K562 (cell line): ENCODE measurements at regions not wholly inside any gene's neighbourhood (a gene's known extent, or its start where the extent isn't known, plus 50 kb on each side); places are given as distances from the start of the nearest gene placed in this dataset.

Source experiments
- ZBTB40 ChIP-seq, 2 experiments: fragments of 450-650 bp in 1 of 2; sonication (generic) in 1 of 2; formaldehyde crosslinking in 1 of 2; IDR thresholded peaks; 2 replicates each; pipeline versions ENCODE4 v1.7.1 to v1.9.0; 2016 to 2022; ENCODE audit warnings: inconsistent platforms in 1 of 2, mild to moderate bottlenecking in 1 of 2, missing genetic modification reagents in 1 of 2
- ZNF75A ChIP-seq: fragments of 450-650 bp; formaldehyde crosslinking; IDR thresholded peaks from 2 replicates; pipeline ENCODE4 v1.4.0; 2020; ENCODE audit warnings: mild to moderate bottlenecking

GRCh38 chr5:116661419-116661818, 86.8 kb upstream of the SEMA6A start (continued):
- TF ChIP-seq ZNF75A, result no peak
- TF ChIP-seq ZBTB40 (IDR thresholded peaks at IDR 0.05), result no peak
- TF ChIP-seq ZBTB40 (CRISPR knock-in tag; IDR thresholded peaks at IDR 0.05), result no peak
